A673 (cell line): ENCODE measurements at regions not wholly inside any gene's neighbourhood (a gene's known extent, or its start where the extent isn't known, plus 50 kb on each side); places are given as distances from the start of the nearest gene placed in this dataset.

Experiments used
- BruUV-seq: library from RNA; stranded (reverse); fragments of 400-500 nt; replicated peaks from 2 replicates; lab custom pipeline; 2021; lab: Mats Ljungman, UMichigan
- CTCF ChIA-PET: fragments of 300-600 bp; sonication (Branson Sonifier 250); formaldehyde crosslinking; loops from one replicate; lab custom pipeline; 2022; ENCODE audit warnings: antibody characterized with exemption; lab: Charles Lee
- POLR2A ChIA-PET: fragments of 300-600 bp; sonication (Branson Sonifier 250); formaldehyde crosslinking; loops from one replicate; lab custom pipeline; 2022; ENCODE audit warnings: antibody characterized with exemption; ENCODE audit not compliant: low non-redundant PET; lab: Charles Lee
- DNase-seq: peaks from one replicate; pipeline ENCODE4 v3.0.0-alpha.2; 2015; ENCODE audit warnings: low spot score
- H3K27ac ChIP-seq: fragments of 200-600 bp; sonication (generic); 2 replicates; pipeline ENCODE4 v1.5.1; 2016; ENCODE audit warnings: mixed run types, low read depth, mild to moderate bottlenecking, mixed read lengths, antibody characterized with exemption, low read length; ENCODE audit not compliant: poor library complexity, severe bottlenecking
- H3K27me3 ChIP-seq: fragments of 200-600 bp; sonication (generic); replicated peaks from 2 replicates; pipeline ENCODE4 v1.6.1; 2017; ENCODE audit warnings: mixed run types, low read depth, mild to moderate bottlenecking, mixed read lengths, antibody characterized with exemption, low read length; ENCODE audit not compliant: insufficient read depth, poor library complexity
- H3K36me3 ChIP-seq: fragments of 200-600 bp; sonication (generic); 2 replicates; pipeline ENCODE4 v1.6.1; 2016; ENCODE audit warnings: mixed run types, mild to moderate bottlenecking, mixed read lengths, antibody characterized with exemption, low read length; ENCODE audit not compliant: insufficient read depth, poor library complexity, severe bottlenecking
- H3K4me1 ChIP-seq: fragments of 200-600 bp; sonication (generic); 2 replicates; pipeline ENCODE4 v1.6.1; 2017; ENCODE audit warnings: mixed run types, mild to moderate bottlenecking, mixed read lengths, antibody characterized with exemption, low read length; ENCODE audit not compliant: insufficient read depth, poor library complexity, severe bottlenecking
- H3K4me3 ChIP-seq: fragments of 200-600 bp; sonication (generic); 2 replicates; pipeline ENCODE4 v1.5.1; 2016; ENCODE audit warnings: low read depth, mixed run types, mild to moderate bottlenecking, mixed read lengths, low read length; ENCODE audit not compliant: poor library complexity, severe bottlenecking
- H3K9me3 ChIP-seq: fragments of 200-600 bp; sonication (generic); 2 replicates; pipeline ENCODE4 v1.6.1; 2016; ENCODE audit warnings: mixed run types, low read depth, mild to moderate bottlenecking, mixed read lengths, antibody characterized with exemption, low read length; ENCODE audit not compliant: poor library complexity, severe bottlenecking
- CTCF ChIP-seq: fragments of 300-800, 200-600 bp; sonication (generic); conservative IDR thresholded peaks from 2 replicates; pipeline ENCODE4 v1.5.1; 2017; ENCODE audit warnings: low read depth, mild to moderate bottlenecking, antibody characterized with exemption, low read length, moderate library complexity, mixed read lengths
- EZH2 ChIP-seq: fragments of 200-600 bp; sonication (generic); IDR thresholded peaks from 2 replicates; pipeline ENCODE4 v1.6.1; 2017; ENCODE audit warnings: borderline replicate concordance, low read depth, mild to moderate bottlenecking, mixed read lengths, antibody characterized with exemption, low read length; ENCODE audit not compliant: poor library complexity, severe bottlenecking
- intact Hi-C: fragments of 100-400 bp; cut with micrococcal nuclease; formaldehyde crosslinking; loops from one replicate; pipeline ENCODE4 v1.10.0; 2022; ENCODE audit not compliant: unreplicated experiment

- Histone ChIP-seq H3K9me3 (peaks cover 6% of the 10 kb centered on the region), H3K27me3 (no peaks in the 10 kb centered on the region), H3K4me1 (no peaks in the 10 kb centered on the region), H3K4me3 (no peak overlapping the region), H3K36me3 (no peaks in the 10 kb centered on the region), H3K27ac (no peak overlapping the region)
- POLR2A ChIA-PET: no interaction called here
- CTCF ChIA-PET: no interaction called here
- intact Hi-C loops: no loop called here
- DNase-seq: peak; percentile 18
- no peak for TF ChIP-seq EZH2
- TF ChIP-seq CTCF: no peak
- no TSS peak for BruUV-seq
Observed at GRCh38 chr7:22920672-22921071, 93.3 kb downstream of the HYCC1 start.

- no peak overlapping the region for H3K27ac ChIP-seq
- no peak for DNase-seq
- H3K36me3 ChIP-seq: no peaks in the 10 kb centered on the region
- TF ChIP-seq CTCF (no peak), EZH2 (no peak)
- no peaks in the 10 kb centered on the region for H3K9me3 ChIP-seq
- intact Hi-C loops: no loop called here
- H3K27me3 ChIP-seq: no peaks in the 10 kb centered on the region
- BruUV-seq: no TSS peak
- ChIA-PET POLR2A (interaction anchor here (0.7 kb wide), 1 partner anchor 25 kb away, joined by 5 read pairs; no protein-coding TSS in a partner anchor), CTCF (no interaction called here)
- no peak overlapping the region for H3K4me3 ChIP-seq
- H3K4me1 ChIP-seq: no peaks in the 10 kb centered on the region
Observed at GRCh38 chr7:22913158-22913557, 90.5 kb upstream of the TOMM7 start.

- CTCF ChIA-PET: no interaction called here
- no peak for DNase-seq
- no peaks in the 10 kb centered on the region for H3K36me3 ChIP-seq
- POLR2A ChIA-PET: no interaction called here
- no peak overlapping the region for H3K27ac ChIP-seq
- TF ChIP-seq CTCF: no peak
- no peak for TF ChIP-seq EZH2
- no peak overlapping the region for H3K4me3 ChIP-seq
- H3K9me3 ChIP-seq: no peaks in the 10 kb centered on the region
- intact Hi-C loops: no loop called here
- H3K4me1 ChIP-seq: no peaks in the 10 kb centered on the region
- no TSS peak for BruUV-seq
- no peaks in the 10 kb centered on the region for H3K27me3 ChIP-seq
Observed at GRCh38 chr7:22911889-22912288, 89.2 kb upstream of the TOMM7 start.
